ENCODE measurements at regions not wholly inside any gene's neighbourhood (a gene's known extent, or its start where the extent isn't known, plus 50 kb on each side); places are given as distances from the start of the nearest gene placed in this dataset.

GRCh38 chr2:66851449-66851872, 416.5 kb downstream of the MEIS1 start:
- DNase-seq, result no peak

GRCh38 chr2:66852953-66853352, 418.0 kb downstream of the MEIS1 start:
- DNase-seq, result no peak

DNA sequence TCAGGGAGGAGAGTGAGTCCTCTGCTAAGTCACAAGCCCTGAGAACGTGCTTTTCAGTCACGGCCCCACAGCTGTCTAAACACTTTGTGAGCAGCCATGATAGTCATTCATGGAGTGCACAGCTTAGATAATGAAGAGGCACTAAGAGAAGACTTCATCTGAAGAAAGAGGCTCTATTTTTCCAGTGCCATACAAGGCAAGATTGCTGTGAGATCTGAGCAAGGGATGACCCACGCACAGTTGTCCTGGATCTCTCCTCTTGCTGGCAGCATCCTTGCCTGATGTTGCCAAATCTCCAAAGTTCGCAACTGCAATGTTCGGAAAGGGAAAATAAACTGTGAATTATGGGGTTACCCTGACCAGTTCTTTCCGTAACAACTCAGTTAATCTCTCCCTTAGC, 418.7 kb downstream of the MEIS1 start:
- no peak for DNase-seq

- no peak for DNase-seq
These were observed 419.4 kb downstream of the MEIS1 start for GRCh38 chr2:66854298-66854697.

- no peak for DNase-seq
These were observed 428.1 kb downstream of the MEIS1 start for GRCh38 chr2:66862885-66863650.

GRCh38 chr2:66865161-66865560, 430.2 kb downstream of the MEIS1 start:
- no peak for DNase-seq

DNA sequence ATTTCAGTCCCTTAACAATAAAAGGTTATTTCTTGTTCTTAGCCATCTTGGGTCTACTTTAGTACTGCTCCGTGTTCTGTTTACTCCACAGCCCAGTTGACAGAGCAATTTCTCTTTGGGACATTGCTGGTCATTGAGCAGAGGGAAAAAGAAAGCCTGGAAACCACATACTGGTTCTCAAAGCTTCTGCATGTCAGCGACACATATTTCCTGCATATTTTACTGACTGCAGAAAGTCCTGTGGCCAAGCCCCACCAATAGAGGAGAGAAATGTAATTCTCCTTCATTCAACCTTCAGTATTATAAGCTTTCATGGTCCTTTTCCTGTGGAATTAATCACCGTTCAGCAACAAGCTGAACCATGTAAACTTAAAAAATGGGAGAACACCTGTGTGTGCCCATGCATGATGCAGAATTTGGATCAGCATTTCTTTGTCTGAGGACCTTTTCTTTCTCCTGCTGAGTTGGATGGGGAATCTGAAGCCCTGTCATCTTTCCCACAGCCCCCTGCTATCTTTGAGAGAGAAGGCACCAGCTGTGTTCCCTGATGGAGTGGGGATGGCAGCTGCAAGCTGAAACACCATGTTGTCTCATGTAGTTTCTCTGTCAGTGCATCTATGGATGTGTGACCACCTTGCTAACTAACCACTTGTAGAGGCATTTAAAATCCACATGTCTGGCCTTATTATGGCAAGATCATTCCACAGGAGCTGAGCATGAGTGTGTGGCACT, 431.6 kb downstream of the MEIS1 start:
- DNase-seq, result no peak

DNA sequence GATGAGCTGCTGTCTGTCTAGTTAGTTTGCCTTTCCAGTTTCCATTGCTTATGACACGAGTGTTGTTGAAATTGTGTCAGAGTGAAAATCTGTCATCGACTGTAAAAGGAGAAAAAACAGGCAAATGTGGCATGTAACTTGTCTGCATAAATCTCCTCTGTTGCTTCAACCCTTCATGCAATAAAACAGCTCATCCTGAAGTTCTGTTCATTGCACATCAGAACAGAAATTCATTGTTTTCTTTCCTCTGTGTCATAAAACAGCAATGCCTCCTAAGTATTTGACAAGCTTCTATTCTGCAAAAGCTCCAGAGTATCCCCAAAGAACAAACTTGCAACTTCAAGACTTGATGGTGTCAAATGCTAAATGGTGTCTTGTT, 432.1 kb downstream of the MEIS1 start:
- DNase-seq, result no peak

GRCh38 chr2:66869076-66869475, 434.2 kb downstream of the MEIS1 start:
- no peak for DNase-seq

GRCh38 chr2:66872081-66872985, 437.4 kb downstream of the MEIS1 start:
- DNase-seq, result no peak

- DNase-seq, result no peak
These were observed 438.2 kb downstream of the MEIS1 start for GRCh38 chr2:66872986-66873754.

DNA sequence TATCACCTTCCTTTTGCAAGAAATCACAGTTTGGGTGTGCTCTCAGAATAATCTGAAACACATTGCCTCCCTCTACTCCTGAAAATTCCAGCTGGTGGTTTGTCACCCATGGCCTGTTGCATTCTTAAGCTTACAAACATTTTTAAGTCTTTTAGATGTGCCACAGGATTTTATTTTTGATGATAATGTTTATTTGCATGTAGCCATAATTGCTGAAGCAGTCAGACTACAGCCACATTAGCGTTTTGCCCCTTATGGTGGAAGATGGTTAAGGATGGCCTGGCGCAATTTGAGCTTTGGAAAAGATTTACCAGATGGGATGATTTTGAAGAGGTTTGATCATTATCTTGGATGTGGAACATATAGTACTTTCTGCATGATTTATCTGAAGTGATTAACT, 439.5 kb downstream of the MEIS1 start:
- no peak for DNase-seq

- no peak for DNase-seq
These were observed 441.1 kb downstream of the MEIS1 start for GRCh38 chr2:66875941-66876462.

GRCh38 chr2:66885775-66886383, 451.0 kb downstream of the MEIS1 start:
- no peak for DNase-seq

- no peak for DNase-seq
These were observed 453.3 kb downstream of the MEIS1 start for GRCh38 chr2:66888246-66888645.

- peak; percentile 50 for DNase-seq
These were observed 454.1 kb downstream of the MEIS1 start for GRCh38 chr2:66888791-66889631.

GRCh38 chr2:66889632-66889882, 454.6 kb downstream of the MEIS1 start:
- DNase-seq, result no peak

- DNase-seq, result no peak
These were observed 455.3 kb downstream of the MEIS1 start for GRCh38 chr2:66890166-66890742.

- no peak for DNase-seq
These were observed 460.3 kb downstream of the MEIS1 start for GRCh38 chr2:66895206-66895605.

DNA sequence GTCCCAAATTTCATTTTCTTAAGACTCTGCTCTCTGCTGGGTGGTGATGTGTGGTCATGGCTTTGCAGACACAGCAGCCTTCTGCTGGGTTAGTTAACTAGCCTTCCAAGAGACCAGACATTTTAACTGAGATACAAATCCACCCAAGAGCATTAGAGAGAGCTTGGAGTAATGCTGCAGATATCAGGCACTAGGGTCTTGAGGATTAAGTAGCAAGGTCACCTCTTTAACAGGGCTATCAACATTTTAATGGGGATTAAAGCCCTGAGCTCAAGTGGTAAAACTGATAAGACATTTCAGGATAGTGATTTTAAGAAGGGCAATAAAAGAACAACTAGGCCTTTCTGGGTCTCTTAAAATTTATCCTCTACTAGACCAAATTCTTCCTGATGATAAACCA, 461.2 kb downstream of the MEIS1 start:
- no peak for DNase-seq

DNA sequence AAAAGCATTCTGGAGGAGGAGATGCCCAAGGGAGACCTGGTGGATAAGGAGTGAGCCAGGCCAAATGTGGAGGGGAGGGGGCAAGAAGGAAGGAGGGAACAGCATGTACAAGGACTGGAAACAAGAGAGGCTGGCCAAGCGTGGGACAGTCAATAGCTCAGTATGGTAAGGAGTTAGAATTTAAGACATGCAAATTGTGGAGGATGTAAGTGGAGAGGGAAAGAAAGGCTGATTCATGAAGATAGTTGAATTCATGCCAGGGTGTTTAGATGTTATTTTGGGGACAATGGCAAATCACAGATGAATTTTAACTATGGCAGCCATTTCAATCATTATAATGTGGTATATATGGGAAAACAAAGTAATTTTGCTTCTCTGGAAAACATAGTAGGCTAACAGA, 462.3 kb downstream of the MEIS1 start:
- DNase-seq, result no peak

Measured in right hindlimb (tissue), 1 donor.